ENCODE measurements at regions not wholly inside any gene's neighbourhood (a gene's known extent, or its start where the extent isn't known, plus 50 kb on each side); places are given as distances from the start of the nearest gene placed in this dataset.
"Not testable (repeated sequence)": the region's sequence is repeated elsewhere in the genome, so short reads cannot be mapped to it uniquely, and the experiment has no call there.

DNA sequence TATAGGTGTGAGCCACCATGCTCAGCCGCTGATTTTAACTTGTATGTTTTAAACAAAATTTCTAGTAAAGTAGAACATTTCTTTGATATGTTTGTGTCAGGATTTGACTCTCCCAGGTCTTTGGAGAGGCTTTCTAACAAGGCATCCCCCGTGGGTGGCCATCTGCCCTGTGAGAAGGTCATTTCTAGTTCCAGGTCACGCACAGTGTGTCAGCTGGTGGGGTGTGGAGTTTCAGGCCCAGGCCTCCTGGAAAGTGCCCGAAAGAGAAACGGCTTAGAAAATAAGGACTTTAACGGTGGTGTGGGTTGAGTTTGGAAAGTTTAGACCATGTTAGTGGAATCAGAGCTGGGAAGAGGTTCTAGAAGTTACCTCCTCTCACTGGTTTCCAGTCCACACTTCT is 61.0 kb downstream of the SPDYE17 start:
- DNase-seq; H3K4me3 Mint-ChIP-seq; H3K4me1 Mint-ChIP-seq (ENCODE audit: low read depth in 2 of 2); H3K27ac Mint-ChIP-seq; H3K9me3 Mint-ChIP-seq; ATAC-seq (replicated peaks); H3K27me3 Mint-ChIP-seq: not testable (repeated sequence)
- H3K36me3 Mint-ChIP-seq (ENCODE audit: insufficient read depth): peaks cover 18% of the 10 kb centered on the region

DNA sequence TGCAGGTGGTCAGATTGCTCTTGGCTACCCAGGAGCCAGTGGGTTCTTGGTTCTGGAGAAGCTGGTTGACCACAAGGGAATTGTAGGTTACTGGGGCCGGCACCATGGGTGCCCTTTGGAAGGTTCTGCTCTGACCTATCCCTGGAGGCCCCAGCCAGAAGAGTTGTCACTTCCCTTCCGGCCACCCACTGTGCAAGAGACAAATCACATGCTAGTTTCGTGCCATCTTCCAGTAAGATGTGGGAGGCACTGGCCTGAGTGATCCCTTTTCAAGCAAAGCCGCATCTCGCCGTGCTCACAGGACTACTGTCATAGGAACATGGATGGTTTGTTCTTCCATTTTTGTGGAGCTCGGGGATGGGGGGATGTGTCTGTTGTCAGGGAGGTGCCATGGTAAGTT is 62.3 kb downstream of the SPDYE17 start:
- H3K4me1 Mint-ChIP-seq (ENCODE audit: low read depth in 2 of 2); ATAC-seq (replicated peaks); H3K27me3 Mint-ChIP-seq; H3K9me3 Mint-ChIP-seq; H3K4me3 Mint-ChIP-seq; DNase-seq; H3K27ac Mint-ChIP-seq: not testable (repeated sequence)
- H3K36me3 Mint-ChIP-seq (ENCODE audit: insufficient read depth): peaks cover 18% of the 10 kb centered on the region

DNA sequence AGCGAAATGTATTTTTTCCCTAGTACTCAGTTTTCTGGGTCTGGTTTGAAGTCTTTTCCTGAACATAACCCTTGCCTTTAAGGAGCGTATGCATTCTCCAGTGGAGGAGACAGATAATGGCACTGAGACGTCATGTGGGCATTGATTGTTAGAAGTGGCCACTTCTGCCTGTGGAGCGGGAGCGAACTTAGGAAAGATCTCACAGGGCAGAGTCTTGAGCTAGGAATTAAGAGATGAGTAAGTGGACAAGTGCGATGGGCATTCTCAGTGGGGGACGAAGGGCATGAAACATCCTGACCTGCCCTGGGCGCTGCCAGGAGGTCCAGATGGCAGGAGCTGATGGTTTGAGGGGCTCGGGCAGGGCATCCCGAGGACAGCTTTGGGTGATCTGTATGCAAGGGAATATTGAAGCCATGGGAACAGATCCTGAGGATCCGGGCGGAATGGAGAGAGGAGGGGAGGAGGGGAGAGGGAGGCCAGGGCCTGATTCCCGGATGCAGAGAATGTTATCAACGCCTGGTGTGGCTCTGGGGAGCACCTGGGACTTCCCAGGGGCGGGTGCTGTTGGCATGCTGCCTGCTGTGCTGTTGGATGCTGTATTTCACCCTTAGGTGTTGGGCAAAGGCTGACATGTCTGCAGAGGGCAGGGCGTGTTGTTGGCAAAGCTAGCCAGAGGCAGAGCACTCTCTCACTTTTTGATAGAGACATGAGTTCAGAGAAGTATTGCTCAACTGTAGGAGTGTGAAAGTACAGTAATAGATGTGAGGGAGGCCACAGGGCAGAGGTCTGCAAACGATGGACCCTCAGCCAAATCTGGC is 66.2 kb downstream of the SPDYE17 start:
- H3K9me3 Mint-ChIP-seq; H3K36me3 Mint-ChIP-seq (ENCODE audit: insufficient read depth); H3K27me3 Mint-ChIP-seq; ATAC-seq (replicated peaks); DNase-seq; H3K4me1 Mint-ChIP-seq (ENCODE audit: low read depth in 2 of 2); H3K4me3 Mint-ChIP-seq; H3K27ac Mint-ChIP-seq: not testable (repeated sequence)

DNA sequence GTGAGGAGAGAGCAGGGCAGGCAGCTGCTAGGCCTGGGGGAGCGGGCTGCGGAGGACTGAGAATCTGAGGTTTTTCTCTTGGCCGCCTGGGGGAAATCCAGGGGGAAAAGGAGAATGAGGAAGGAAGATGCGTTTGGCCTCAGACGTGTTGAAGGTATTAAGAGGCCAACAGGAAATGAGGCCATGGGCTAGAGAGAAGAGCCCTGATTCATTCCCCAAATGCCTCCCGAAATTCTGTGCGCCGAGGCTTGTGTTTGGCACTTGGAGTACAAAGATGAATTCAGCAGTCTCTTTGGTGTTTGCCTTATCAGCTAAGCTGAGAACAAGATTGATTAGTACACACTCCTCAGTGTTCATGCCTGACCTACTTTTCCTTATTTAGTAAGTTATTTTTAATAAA is 68.1 kb downstream of the SPDYE17 start:
- not testable (repeated sequence) for H3K36me3 Mint-ChIP-seq (ENCODE audit: insufficient read depth); H3K27ac Mint-ChIP-seq; DNase-seq; H3K4me1 Mint-ChIP-seq (ENCODE audit: low read depth in 2 of 2); H3K27me3 Mint-ChIP-seq; H3K4me3 Mint-ChIP-seq; H3K9me3 Mint-ChIP-seq; ATAC-seq (replicated peaks)

DNA sequence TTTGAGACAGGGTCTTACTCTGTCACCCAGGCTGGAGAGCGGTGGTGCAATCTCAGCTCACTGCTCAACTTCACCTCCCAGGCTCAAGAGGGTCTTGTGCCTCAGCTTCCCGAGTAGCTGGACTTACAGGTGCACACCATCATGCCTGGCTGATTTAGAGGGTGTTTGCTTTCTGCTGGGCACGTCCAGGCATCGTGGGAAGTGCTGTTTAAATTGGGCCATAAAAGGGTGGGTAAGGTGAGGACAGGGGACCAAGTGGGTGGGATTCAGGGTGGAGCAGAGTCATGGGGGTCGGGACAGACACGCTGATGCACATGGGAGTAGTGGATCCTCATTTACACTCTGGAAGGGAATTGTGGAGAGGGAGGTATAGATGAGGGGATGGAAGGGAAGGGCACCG is 69.1 kb downstream of the SPDYE17 start:
- not testable (repeated sequence) for DNase-seq; H3K4me1 Mint-ChIP-seq (ENCODE audit: low read depth in 2 of 2); H3K4me3 Mint-ChIP-seq; H3K27me3 Mint-ChIP-seq; ATAC-seq (replicated peaks); H3K27ac Mint-ChIP-seq; H3K9me3 Mint-ChIP-seq; H3K36me3 Mint-ChIP-seq (ENCODE audit: insufficient read depth)

DNA sequence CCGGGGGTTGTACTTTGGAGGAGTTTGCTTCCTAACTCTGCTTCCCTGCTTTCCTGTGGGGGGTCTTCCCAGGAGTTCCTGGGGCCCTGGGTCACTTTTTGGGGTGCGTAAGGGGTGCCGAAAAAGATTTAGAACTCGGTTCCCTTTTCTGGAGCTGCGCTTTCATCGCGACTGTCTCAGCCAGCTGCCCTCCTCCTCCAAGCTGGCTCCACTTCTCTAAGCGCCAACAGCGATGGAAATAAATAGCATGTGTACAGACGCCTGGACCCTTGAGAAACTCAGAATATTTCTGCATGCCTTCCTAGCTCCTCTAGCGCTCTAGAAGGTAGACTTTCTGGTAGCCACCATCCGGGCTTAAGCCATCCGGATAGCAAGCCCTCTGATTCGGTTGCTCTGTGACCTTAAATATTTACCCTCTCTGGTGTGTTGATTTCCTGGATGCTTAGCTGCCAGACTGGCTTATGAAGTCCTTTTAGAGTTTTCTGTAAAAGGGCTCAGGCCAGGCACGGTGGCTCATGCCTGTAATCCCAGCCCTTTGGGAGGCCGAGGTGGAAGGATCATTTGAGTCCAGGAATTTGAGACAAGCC is 71.7 kb downstream of the SPDYE17 start:
- H3K4me3 Mint-ChIP-seq; ATAC-seq (replicated peaks); H3K36me3 Mint-ChIP-seq (ENCODE audit: insufficient read depth); H3K27ac Mint-ChIP-seq; H3K4me1 Mint-ChIP-seq (ENCODE audit: low read depth in 2 of 2); DNase-seq; H3K27me3 Mint-ChIP-seq; H3K9me3 Mint-ChIP-seq: not testable (repeated sequence)

DNA sequence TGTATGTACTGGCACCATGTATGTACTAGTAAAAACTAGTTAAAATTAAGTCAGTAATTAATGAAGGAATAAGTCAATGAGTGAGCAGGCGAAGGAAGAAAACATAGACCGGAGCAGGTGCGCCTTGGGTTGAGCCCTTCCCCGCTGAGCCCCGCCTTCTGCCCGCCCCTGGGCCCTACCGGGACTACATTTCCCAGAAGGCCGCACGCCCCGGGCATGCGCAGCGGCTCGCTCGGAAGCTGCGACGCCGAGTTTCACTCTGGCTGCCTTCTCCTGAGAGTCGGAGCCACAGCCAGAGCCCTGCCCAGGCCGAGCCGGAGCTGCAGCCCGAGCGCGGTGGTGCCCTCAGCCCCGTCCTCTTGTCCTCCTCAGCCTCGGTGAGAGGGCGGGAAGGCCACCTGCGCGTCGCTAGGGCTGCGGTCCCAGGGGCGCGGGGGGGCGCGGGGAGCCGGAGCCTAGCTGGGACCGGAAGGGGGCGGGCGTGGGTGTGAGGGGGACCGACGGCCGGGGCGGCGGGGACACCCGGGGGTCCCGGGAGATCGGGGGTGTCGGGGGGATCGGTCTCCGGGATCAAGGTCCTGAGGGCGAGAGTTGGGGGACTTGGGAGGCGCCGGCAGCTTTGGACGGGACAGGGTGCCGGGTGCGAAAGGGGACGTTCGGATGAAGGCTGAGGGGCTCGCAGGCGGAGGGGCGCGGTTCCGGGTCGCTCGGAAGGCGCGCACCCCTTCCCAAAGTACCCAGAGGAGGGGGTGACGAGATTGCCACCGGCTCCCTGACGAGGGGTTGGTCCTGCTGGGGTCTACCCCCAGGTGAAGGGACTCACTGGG is 72.4 kb downstream of the SPDYE17 start:
- peak in 2 of 3 experiments; percentile 2 to 3 for DNase-seq
- peak overlapping the region in 1 of 2 donors; percentile 27 for H3K4me3 Mint-ChIP-seq
- not testable (repeated sequence) for H3K27me3 Mint-ChIP-seq; H3K9me3 Mint-ChIP-seq; H3K27ac Mint-ChIP-seq; H3K4me1 Mint-ChIP-seq (ENCODE audit: low read depth in 2 of 2); H3K36me3 Mint-ChIP-seq (ENCODE audit: insufficient read depth)
- peak; percentile 98 for ATAC-seq (replicated peaks)

DNA sequence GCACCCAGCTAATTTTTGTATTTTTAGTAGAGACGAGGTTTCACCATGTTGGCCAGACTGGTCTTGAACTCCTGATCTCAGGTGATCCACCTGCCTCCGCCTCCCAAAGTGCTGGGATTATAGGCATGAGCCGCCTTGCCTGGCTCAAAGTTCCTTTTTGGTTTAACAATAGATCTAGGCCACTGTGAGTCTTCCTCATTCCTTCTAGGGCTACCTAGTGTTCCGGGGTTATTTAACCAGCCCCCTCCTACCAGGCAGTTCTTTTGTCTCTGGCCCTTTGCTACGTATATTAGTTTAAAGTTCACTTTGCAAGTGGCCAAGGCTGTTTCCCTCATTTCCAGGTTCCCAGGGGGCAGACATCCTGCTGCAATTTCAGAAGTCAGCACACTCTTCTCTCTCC is 75.6 kb downstream of the SPDYE17 start:
- not testable (repeated sequence) for H3K4me1 Mint-ChIP-seq (ENCODE audit: low read depth in 2 of 2); H3K27ac Mint-ChIP-seq; DNase-seq; ATAC-seq (replicated peaks); H3K4me3 Mint-ChIP-seq; H3K27me3 Mint-ChIP-seq; H3K36me3 Mint-ChIP-seq (ENCODE audit: insufficient read depth); H3K9me3 Mint-ChIP-seq

DNA sequence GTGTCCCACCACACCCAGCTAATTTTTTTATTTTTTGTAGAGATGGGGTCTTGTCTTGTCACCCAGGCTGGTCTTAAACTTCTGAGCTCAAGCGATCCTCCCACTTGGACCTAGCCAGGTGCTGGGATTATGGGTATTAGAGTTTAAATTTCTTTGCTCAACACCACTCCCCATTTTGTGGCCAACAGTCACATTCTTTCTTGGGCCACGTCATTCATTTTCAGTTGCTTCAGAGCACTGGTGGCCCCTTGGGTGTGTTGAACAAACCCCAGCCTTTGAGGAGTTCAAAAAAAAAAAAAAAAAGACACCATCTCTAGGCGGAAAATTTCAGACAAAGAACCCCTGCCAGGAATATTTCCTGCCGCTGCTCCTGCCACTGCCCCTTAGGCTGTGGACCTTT is 77.0 kb downstream of the SPDYE17 start:
- not testable (repeated sequence) for DNase-seq; H3K4me1 Mint-ChIP-seq (ENCODE audit: low read depth in 2 of 2); H3K9me3 Mint-ChIP-seq; H3K36me3 Mint-ChIP-seq (ENCODE audit: insufficient read depth); ATAC-seq (replicated peaks); H3K27me3 Mint-ChIP-seq; H3K4me3 Mint-ChIP-seq; H3K27ac Mint-ChIP-seq

DNA sequence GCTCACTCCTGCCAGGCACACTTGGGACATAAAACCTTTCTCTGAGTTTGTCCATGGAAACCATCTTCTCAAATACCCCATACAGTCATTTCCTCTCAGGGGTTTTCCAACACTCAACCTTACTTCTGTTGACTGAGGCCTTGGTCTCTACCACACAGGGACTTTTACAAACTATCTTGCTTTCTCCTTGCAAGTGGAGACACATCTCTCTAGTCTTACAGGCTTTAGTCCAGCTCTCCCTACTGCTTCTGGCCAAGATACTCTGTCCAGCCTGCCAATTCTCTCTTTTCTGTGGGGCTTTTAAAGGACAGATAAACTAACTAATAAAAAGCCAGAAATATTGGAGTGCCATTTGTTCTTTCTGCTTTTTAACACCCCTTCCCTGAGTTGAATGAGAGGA is 87.6 kb downstream of the SPDYE17 start:
- H3K4me3 Mint-ChIP-seq; H3K27me3 Mint-ChIP-seq; ATAC-seq (replicated peaks); DNase-seq; H3K36me3 Mint-ChIP-seq (ENCODE audit: insufficient read depth); H3K27ac Mint-ChIP-seq; H3K9me3 Mint-ChIP-seq; H3K4me1 Mint-ChIP-seq (ENCODE audit: low read depth in 2 of 2): not testable (repeated sequence)

DNA sequence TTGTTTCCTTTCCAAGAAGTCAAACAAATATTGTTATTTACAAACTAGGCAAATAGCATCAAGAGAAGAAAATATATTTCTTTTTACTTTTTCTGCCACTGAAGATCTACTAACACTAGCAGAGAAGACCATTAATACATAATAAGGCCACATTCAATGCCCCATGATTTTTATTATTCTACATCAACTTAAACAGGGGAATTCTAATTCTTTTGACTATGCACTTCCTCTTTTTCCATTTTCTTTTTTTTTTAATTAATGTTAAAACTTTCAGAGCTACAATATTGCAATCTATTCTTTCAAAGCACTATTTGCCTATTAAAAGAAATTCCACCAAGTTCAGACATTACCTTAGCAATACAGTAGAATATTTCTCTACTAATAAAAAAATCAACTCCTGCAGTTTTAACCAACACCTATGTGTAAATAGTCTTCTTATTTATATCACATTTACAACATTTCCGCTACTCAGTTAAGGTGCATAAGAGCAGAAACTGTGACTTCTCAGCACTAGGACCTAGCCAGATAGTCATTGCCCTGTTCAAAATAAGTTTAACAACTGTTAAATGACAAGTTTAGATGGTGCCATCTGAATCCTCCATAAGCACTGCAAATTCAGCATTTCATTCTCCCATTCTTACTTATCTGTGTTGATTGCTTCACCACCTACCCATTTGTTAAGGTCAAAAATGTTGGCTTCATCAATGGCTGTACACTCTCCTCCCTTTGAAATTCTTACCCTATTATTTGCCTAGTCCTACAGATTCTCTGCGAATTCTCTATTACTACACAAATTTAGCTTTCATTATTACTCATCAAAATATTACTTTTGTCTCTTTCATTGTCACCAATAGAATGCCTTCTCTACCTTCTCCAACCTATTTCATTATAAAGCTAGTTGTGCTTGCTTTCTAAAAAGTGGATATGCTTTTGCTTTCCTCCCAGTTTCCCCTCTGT is 90.1 kb downstream of the SPDYE17 start:
- not testable (repeated sequence) for H3K4me1 Mint-ChIP-seq (ENCODE audit: low read depth in 2 of 2); ATAC-seq (replicated peaks); DNase-seq; H3K9me3 Mint-ChIP-seq; H3K36me3 Mint-ChIP-seq (ENCODE audit: insufficient read depth); H3K27ac Mint-ChIP-seq; H3K4me3 Mint-ChIP-seq
- H3K27me3 Mint-ChIP-seq: peaks cover 6 to 10% of the 10 kb centered on the region in 2 donors

DNA sequence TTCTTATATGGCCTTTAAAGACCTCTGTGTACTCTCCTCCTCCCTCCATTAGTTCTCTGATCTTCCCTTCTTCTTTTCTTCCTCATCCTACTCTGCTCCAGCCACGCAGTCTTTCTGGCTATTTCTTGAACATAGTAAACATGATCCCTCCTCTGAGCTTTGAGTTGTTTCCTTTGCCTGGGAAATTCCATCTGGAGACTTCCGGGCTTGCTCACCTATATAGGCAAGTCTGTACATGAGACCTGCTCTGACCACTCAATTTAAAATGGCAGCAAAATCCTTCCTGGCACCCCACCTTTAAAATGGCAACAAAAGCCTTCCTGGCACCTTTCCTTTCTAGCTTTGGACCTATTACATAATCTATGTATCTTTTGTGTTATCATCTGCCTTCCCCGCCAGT is 94.4 kb downstream of the SPDYE17 start:
- H3K27me3 Mint-ChIP-seq: peaks cover 11 to 32% of the 10 kb centered on the region in 2 donors
- not testable (repeated sequence) for H3K4me3 Mint-ChIP-seq; H3K9me3 Mint-ChIP-seq; ATAC-seq (replicated peaks); H3K36me3 Mint-ChIP-seq (ENCODE audit: insufficient read depth); H3K4me1 Mint-ChIP-seq (ENCODE audit: low read depth in 2 of 2); DNase-seq; H3K27ac Mint-ChIP-seq

DNA sequence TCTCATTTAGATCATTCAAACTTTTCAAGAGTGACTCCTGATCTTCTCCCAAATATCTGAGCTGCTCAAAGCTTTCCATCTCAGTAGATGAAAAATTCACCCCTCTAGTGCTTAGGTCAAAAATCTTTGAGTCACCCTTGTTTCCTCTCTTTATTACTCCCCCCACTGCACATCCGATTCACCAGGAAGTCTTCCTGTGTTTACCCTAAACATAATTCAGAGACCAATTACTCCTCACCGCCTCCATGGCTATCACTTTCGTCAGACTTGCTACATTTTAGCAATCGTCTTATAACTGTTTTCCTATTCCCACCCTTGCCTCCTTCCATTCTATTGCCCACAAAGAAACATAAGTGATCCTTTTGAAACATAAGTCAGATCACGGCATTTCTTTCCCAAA is 94.8 kb downstream of the SPDYE17 start:
- not testable (repeated sequence) for ATAC-seq (replicated peaks); H3K9me3 Mint-ChIP-seq; H3K4me1 Mint-ChIP-seq (ENCODE audit: low read depth in 2 of 2)

More for the DNA sequence above, 94.8 kb downstream of the SPDYE17 start:
- not testable (repeated sequence) for H3K27ac Mint-ChIP-seq; H3K36me3 Mint-ChIP-seq (ENCODE audit: insufficient read depth); H3K4me3 Mint-ChIP-seq; DNase-seq
- H3K27me3 Mint-ChIP-seq: peaks cover 13 to 35% of the 10 kb centered on the region in 2 donors
